H1 (cell line): ENCODE measurements at regions not wholly inside any gene's neighbourhood (a gene's known extent, or its start where the extent isn't known, plus 50 kb on each side); places are given as distances from the start of the nearest gene placed in this dataset.

Experiments
- CTCF ChIA-PET: fragments of 300-600 bp; sonication (Branson Sonifier 250); formaldehyde crosslinking; loops from one replicate; lab custom pipeline; 2021; ENCODE audit not compliant: partially characterized antibody; lab: Charles Lee
- POLR2A ChIA-PET: fragments of 300-600 bp; sonication (Branson Sonifier 250); formaldehyde crosslinking; loops from one replicate; lab custom pipeline; 2021; ENCODE audit warnings: inconsistent platforms; ENCODE audit not compliant: partially characterized antibody; lab: Charles Lee
- DNase-seq, 2 experiments: peaks; one replicate each; pipeline versions ENCODE4 v3.0.0 to v3.0.0-alpha.2; 2010 to 2022; ENCODE audit warnings: low spot score in 2 of 2, low read depth in 1 of 2, mixed read lengths in 1 of 2
- FAIRE-seq: peaks from 2 replicates; lab custom pipeline; 2011; peaks lifted over from hg19 to GRCh38; lab: Jason Lieb, UNC
- H2AFZ ChIP-seq: 2 replicates; pipeline ENCODE4 v1.8.1; 2012; ENCODE audit warnings: low read length, inconsistent platforms
- H2AK5ac ChIP-seq: 2 replicates; pipeline ENCODE4 v1.6.1; 2013; ENCODE audit warnings: low read depth, low read length
- H2BK120ac ChIP-seq: replicated peaks from 2 replicates; pipeline ENCODE3; 2013; ENCODE audit warnings: low read depth, low read length, inconsistent platforms
- H2BK12ac ChIP-seq: 2 replicates; pipeline ENCODE4 v1.6.1; 2013; ENCODE audit warnings: low read depth, low read length
- H2BK15ac ChIP-seq: 2 replicates; pipeline ENCODE4 v1.6.1; 2013; ENCODE audit warnings: low read length
- H2BK20ac ChIP-seq: 2 replicates; pipeline ENCODE4 v1.6.1; 2013; ENCODE audit warnings: low read length
- H2BK5ac ChIP-seq: 2 replicates; pipeline ENCODE4 v1.6.1; 2013; ENCODE audit warnings: low read depth, low read length
- H3K14ac ChIP-seq: 2 replicates; pipeline ENCODE4 v1.6.1; 2013; ENCODE audit warnings: inconsistent platforms; ENCODE audit not compliant: insufficient read length
- H3K18ac ChIP-seq: 2 replicates; pipeline ENCODE4 v1.6.1; 2013; ENCODE audit warnings: low read length; ENCODE audit errors: extremely low read depth
- H3K23ac ChIP-seq: 2 replicates; pipeline ENCODE4 v1.6.1; 2013; ENCODE audit warnings: inconsistent platforms; ENCODE audit not compliant: insufficient read length
- H3K23me2 ChIP-seq: 2 replicates; pipeline ENCODE4 v1.6.1; 2013; ENCODE audit warnings: low read depth, low read length
- H3K27ac ChIP-seq: 2 replicates; pipeline ENCODE4 v1.6.1; 2011; ENCODE audit warnings: low read depth, low read length, inconsistent platforms
- H3K27me3 ChIP-seq, 4 experiments: replicated peaks in 1 of 4; 1 replicate in 1 of 4; 2 replicates in 3 of 4; pipeline versions ENCODE4 v1.6.1 to v1.8.1; 2011 to 2013; ENCODE audit warnings: low read length in 3 of 4, mild to moderate bottlenecking in 3 of 4, inconsistent platforms in 2 of 4, mixed read lengths in 2 of 4, moderate library complexity in 1 of 4; ENCODE audit not compliant: control insufficient read depth in 3 of 4, insufficient read depth in 3 of 4; ENCODE audit errors: extremely low read depth in 1 of 4
- H3K36me3 ChIP-seq, 4 experiments: 2 replicates each; pipeline versions ENCODE4 v1.6.1 to v1.8.1; 2011 to 2013; ENCODE audit warnings: mild to moderate bottlenecking in 4 of 4, low read length in 3 of 4, moderate library complexity in 2 of 4, control low read depth in 1 of 4, inconsistent platforms in 1 of 4; ENCODE audit not compliant: insufficient read depth in 4 of 4, control insufficient read depth in 2 of 4
- H3K4ac ChIP-seq: replicated peaks from 2 replicates; pipeline ENCODE3; 2013; ENCODE audit warnings: low read length, low read depth, mixed read lengths, inconsistent platforms; ENCODE audit not compliant: insufficient read length
- H3K4me1 ChIP-seq, 4 experiments: replicated peaks in 1 of 4; 1 replicate in 1 of 4; 2 replicates in 3 of 4; pipeline versions ENCODE4 v1.6.1 to v1.8.1; 2011 to 2013; ENCODE audit warnings: low read length in 3 of 4, inconsistent platforms in 2 of 4, mixed read lengths in 1 of 4; ENCODE audit not compliant: insufficient read depth in 4 of 4, control insufficient read depth in 3 of 4
- H3K4me2 ChIP-seq, 2 experiments: 2 replicates each; pipeline versions ENCODE4 v1.6.1 to v1.8.1; 2011 to 2013; ENCODE audit warnings: low read depth in 2 of 2, low read length in 2 of 2, control low read depth in 1 of 2, inconsistent platforms in 1 of 2, mild to moderate bottlenecking in 1 of 2; ENCODE audit not compliant: insufficient read depth in 1 of 2
- H3K4me3 ChIP-seq, 4 experiments: fragments of 200-600, 300-600 bp in 1 of 4; sonication (generic), shearing (Covaris generic), sonication (Bioruptor Twin) in 1 of 4; 2 replicates each; pipeline versions ENCODE4 v1.5.1 to v1.8.1; 2011 to 2016; ENCODE audit warnings: low read length in 4 of 4, low read depth in 3 of 4, control low read depth in 2 of 4, inconsistent platforms in 2 of 4, mild to moderate bottlenecking in 2 of 4, mixed read lengths in 1 of 4, moderate library complexity in 1 of 4; ENCODE audit not compliant: insufficient read depth in 2 of 4; ENCODE audit errors: extremely low read depth in 1 of 4
- H3K56ac ChIP-seq: replicated peaks from 2 replicates; pipeline ENCODE3; 2013; ENCODE audit warnings: low read depth, mild to moderate bottlenecking, mixed read lengths, low read length, inconsistent platforms; ENCODE audit not compliant: insufficient read length
- H3K79me1 ChIP-seq: 2 replicates; pipeline ENCODE4 v1.6.1; 2013; ENCODE audit warnings: low read depth, low read length, control low read depth
- H3K79me2 ChIP-seq, 2 experiments: 2 replicates each; pipeline versions ENCODE4 v1.6.1 to v1.8.1; 2012 to 2013; ENCODE audit warnings: low read length in 2 of 2, mild to moderate bottlenecking in 2 of 2, inconsistent platforms in 1 of 2; ENCODE audit not compliant: insufficient read depth in 2 of 2, control insufficient read depth in 1 of 2
- H3K9ac ChIP-seq, 4 experiments: replicated peaks in 1 of 4; 1 replicate in 1 of 4; 2 replicates in 3 of 4; pipeline versions ENCODE4 v1.6.1 to v1.8.1; 2011 to 2013; ENCODE audit warnings: low read depth in 3 of 4, low read length in 3 of 4, control low read depth in 2 of 4, mild to moderate bottlenecking in 2 of 4, moderate library complexity in 2 of 4, inconsistent platforms in 1 of 4; ENCODE audit errors: extremely low read depth in 1 of 4
- H3K9me3 ChIP-seq, 2 experiments: 2 replicates each; pipeline versions ENCODE4 v1.6.1 to v1.8.1; 2012 to 2013; ENCODE audit warnings: mild to moderate bottlenecking in 2 of 2, moderate library complexity in 2 of 2, control low read depth in 1 of 2, inconsistent platforms in 1 of 2, low read depth in 1 of 2, low read length in 1 of 2, mixed read lengths in 1 of 2; ENCODE audit not compliant: insufficient read depth in 2 of 2
- H4K20me1 ChIP-seq, 2 experiments: replicated peaks in 1 of 2; 2 replicates each; pipeline versions ENCODE3 to v1.8.1; 2011 to 2013; ENCODE audit warnings: inconsistent platforms in 2 of 2, low read length in 2 of 2, mild to moderate bottlenecking in 1 of 2; ENCODE audit not compliant: insufficient read depth in 2 of 2, control insufficient read depth in 1 of 2
- H4K5ac ChIP-seq: 2 replicates; pipeline ENCODE4 v1.6.1; 2013; ENCODE audit warnings: low read length, low read depth, mixed read lengths, inconsistent platforms; ENCODE audit not compliant: insufficient read length
- H4K8ac ChIP-seq: 2 replicates; pipeline ENCODE4 v1.8.0; 2013; ENCODE audit warnings: mild to moderate bottlenecking, moderate library complexity, low read length, inconsistent platforms; ENCODE audit not compliant: insufficient read depth; ENCODE audit errors: extremely low read depth
- H4K91ac ChIP-seq: replicated peaks from 2 replicates; pipeline ENCODE3; 2013; ENCODE audit warnings: low read length, mixed read lengths, inconsistent platforms; ENCODE audit not compliant: insufficient read length
- JUND ChIP-seq: IDR thresholded peaks from 2 replicates; pipeline ENCODE4 v1.6.1; 2011; ENCODE audit warnings: mild to moderate bottlenecking, improper control_type of control experiment, low read length
- RXRA ChIP-seq: IDR thresholded peaks from 2 replicates; pipeline ENCODE4 v1.6.1; 2011; ENCODE audit warnings: low read depth, mild to moderate bottlenecking, low read length, moderate library complexity; ENCODE audit not compliant: insufficient read depth
- SIN3A ChIP-seq, 2 experiments: IDR thresholded peaks in 1 of 2; conservative IDR thresholded peaks in 1 of 2; 2 replicates each; pipeline ENCODE4 v1.6.1; 2011 to 2012; ENCODE audit warnings: low read length in 2 of 2, improper control_type of control experiment in 1 of 2, low read depth in 1 of 2, mild to moderate bottlenecking in 1 of 2
- SP4 ChIP-seq: IDR thresholded peaks from 2 replicates; pipeline ENCODE4 v1.6.1; 2012; ENCODE audit warnings: low read length, inconsistent platforms
- TCF12 ChIP-seq: IDR thresholded peaks from 2 replicates; pipeline ENCODE4 v1.6.1; 2011; ENCODE audit warnings: low read depth, mild to moderate bottlenecking, low read length
- ZNF274 ChIP-seq: IDR thresholded peaks from 2 replicates; pipeline ENCODE4 v1.7.0; 2012; ENCODE audit warnings: low read length, borderline replicate concordance; ENCODE audit errors: extremely low read depth
- WGBS, 2 experiments: shearing (Covaris generic) in 1 of 2; methylation state at CpG; one replicate each; pipeline versions ENCODE4 v1.1.6 to v1.1.7; 2013 to 2015; ENCODE audit warnings: low lambda C conversion rate in 2 of 2, mixed read lengths in 2 of 2, inconsistent platforms in 1 of 2, low coverage in 1 of 2, missing lambda C conversion rate in 1 of 2; ENCODE audit not compliant: insufficient replicate concordance in 2 of 2, insufficient coverage in 1 of 2, insufficient read length in 1 of 2; ENCODE audit errors: extremely low coverage in 1 of 2, missing lambda C conversion rate in 1 of 2; 5-methylcytosine and 5-hydroxymethylcytosine counted together

- Histone ChIP-seq H4K5ac (no peak overlapping the region), H3K56ac (no peak overlapping the region), H3K4ac (no peak overlapping the region), H3K9me3 (peaks cover 6 to 10% of the 10 kb centered on the region in 2 experiments; a peak in 3 of 4 replicates), H4K8ac (no peak overlapping the region), H2AK5ac (no peak overlapping the region), H4K91ac (no peak overlapping the region), H2BK5ac (no peak overlapping the region), H3K4me2 (no peak overlapping the region), H3K4me1 (no peaks in the 10 kb centered on the region; a peak in 1 of 7 replicates), H2BK20ac (no peak overlapping the region), H3K36me3 (no peaks in the 10 kb centered on the region), H3K14ac (no peak overlapping the region), H3K4me3 (no peak overlapping the region), H3K79me2 (no peaks in the 10 kb centered on the region), H3K27me3 (no peaks in the 10 kb centered on the region), H3K23ac (no peak overlapping the region), H4K20me1 (no peaks in the 10 kb centered on the region), H3K23me2 (no peaks in the 10 kb centered on the region), H3K79me1 (no peaks in the 10 kb centered on the region), H2BK120ac (no peak overlapping the region), H3K18ac (no peak overlapping the region), H2BK12ac (no peak overlapping the region), H2BK15ac (no peak overlapping the region), H3K27ac (no peak overlapping the region), H2AFZ (no peak overlapping the region), H3K9ac (no peak overlapping the region)
- FAIRE-seq: no peak
- ChIA-PET POLR2A (no interaction called here), CTCF (no interaction called here)
- TF ChIP-seq ZNF274: no peak
- TF ChIP-seq TCF12: no peak
- no peak for TF ChIP-seq SIN3A (conservative IDR thresholded peaks at IDR 0.05 in 1 of 2, IDR thresholded peaks at IDR 0.05 in 1 of 2; ENCODE audit: low read depth in 1 of 2, low read length in 2 of 2)
- TF ChIP-seq SP4: no peak
- TF ChIP-seq RXRA: no peak
- no peak for TF ChIP-seq JUND
- no peak for DNase-seq
- 91% methylated on average over 1 of the region's 1 CpG; no CpG with 5 or more reads in 1 of the 2 experiments for WGBS, 2 experiments
These were observed 625.6 kb downstream of the SI start for GRCh38 chr3:164452707-164453106.
